Omental fat pad (tissue), 3 donors: ENCODE measurements at regions not wholly inside any gene's neighbourhood (a gene's known extent, or its start where the extent isn't known, plus 50 kb on each side); places are given as distances from the start of the nearest gene placed in this dataset.
"Not testable (repeated sequence)": the region's sequence is repeated elsewhere in the genome, so short reads cannot be mapped to it uniquely, and the experiment has no call there.

Source experiments
- ATAC-seq: fragments of 150-250 bp; one replicate; pipeline ENCODE4 v1.9.1; 2016; ENCODE audit warnings: mild to moderate bottlenecking, moderate library complexity; ENCODE audit not compliant: low FRiP score
- DNase-seq: peaks from one replicate; pipeline ENCODE4 v3.0.0-alpha.2; 2019; ENCODE audit warnings: low spot score
- TF ChIP-seq, protein P1 (sequence below), 3 donors: fragments of 450-650 bp; IDR thresholded peaks; one replicate each; pipeline ENCODE4 v1.5.1; 2016 to 2017; ENCODE audit warnings: antibody characterized with exemption in 3 of 3, mild to moderate bottlenecking in 3 of 3, moderate library complexity in 2 of 3

DNA sequence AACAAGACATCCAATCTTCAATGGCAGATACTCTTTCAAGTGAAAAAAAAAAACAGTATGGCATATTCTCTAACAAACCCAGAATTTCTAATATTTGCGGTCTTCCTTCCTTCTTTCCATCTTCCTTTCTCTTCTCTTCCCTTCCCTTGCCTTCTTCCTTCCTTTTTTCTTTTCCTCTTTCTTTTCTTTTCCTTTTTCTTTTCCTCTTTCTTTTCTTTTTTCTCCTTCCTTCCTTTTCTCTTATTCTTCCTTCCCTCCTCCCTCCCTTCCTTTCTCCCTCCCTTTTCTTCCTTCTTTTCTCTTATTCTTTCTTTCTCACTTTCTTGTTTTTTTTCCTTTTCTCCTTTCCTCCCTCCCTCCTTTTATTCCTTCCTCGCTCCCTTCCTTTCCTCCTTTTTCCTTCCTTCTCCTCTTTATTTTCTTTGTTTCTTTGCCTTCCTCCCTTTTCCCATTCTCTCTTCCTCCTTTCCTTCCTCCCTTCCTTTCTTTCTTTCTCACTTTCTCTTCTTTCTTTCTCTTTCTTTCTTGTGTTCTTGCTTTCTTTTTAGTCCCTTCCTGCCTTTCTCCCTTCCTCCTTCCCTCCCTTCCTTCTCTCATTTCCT, 209.0 kb downstream of the ZNF92 start:
- ATAC-seq, result not testable (repeated sequence)

DNA sequence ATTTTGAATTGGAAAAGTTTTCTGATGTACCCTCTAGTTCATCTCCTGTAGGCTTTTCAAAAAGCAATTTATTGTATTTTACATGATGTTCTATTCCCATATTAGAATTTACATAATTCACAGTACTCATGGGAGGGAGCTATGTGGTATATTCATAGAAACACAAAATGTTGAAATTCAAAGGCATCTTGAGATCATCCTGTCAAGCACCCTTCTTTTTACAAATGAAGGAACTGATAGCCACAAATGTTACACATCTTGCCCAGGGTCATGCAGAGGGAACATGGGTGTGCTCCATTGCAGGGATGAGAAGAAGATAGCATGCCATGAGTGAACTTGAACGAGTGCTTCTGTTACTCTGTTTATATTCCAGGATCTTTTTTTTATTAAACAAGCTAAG, 228.8 kb downstream of the ZNF92 start:
- not testable (repeated sequence) for ATAC-seq, DNase-seq

More for the DNA sequence above, 209.0 kb downstream of the ZNF92 start:
- not testable (repeated sequence) for DNase-seq

DNA sequence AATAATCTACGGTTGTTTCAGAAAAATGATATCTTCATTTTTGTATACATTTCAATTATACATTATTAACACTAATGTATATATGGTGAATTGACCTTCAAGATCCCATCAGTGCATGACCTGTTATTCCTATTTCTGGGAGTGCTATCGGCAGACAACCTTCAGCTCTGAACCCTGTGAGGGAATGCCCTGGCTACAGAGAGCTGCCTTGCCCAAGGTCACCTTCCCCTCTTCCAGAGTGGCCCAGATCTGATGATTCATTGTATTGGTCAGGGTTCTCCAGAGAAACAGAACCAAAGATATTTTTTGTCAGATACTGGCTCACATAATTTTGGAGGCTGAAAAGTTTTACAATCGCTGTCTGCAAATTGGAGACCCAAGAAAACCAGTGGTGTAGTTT, 235.5 kb downstream of the ZNF92 start:
- DNase-seq, result no peak
- no peak for ATAC-seq
- TF ChIP-seq, protein P1, sequence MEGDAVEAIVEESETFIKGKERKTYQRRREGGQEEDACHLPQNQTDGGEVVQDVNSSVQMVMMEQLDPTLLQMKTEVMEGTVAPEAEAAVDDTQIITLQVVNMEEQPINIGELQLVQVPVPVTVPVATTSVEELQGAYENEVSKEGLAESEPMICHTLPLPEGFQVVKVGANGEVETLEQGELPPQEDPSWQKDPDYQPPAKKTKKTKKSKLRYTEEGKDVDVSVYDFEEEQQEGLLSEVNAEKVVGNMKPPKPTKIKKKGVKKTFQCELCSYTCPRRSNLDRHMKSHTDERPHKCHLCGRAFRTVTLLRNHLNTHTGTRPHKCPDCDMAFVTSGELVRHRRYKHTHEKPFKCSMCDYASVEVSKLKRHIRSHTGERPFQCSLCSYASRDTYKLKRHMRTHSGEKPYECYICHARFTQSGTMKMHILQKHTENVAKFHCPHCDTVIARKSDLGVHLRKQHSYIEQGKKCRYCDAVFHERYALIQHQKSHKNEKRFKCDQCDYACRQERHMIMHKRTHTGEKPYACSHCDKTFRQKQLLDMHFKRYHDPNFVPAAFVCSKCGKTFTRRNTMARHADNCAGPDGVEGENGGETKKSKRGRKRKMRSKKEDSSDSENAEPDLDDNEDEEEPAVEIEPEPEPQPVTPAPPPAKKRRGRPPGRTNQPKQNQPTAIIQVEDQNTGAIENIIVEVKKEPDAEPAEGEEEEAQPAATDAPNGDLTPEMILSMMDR (IDR thresholded peaks at IDR 0.05), result no peak

DNA sequence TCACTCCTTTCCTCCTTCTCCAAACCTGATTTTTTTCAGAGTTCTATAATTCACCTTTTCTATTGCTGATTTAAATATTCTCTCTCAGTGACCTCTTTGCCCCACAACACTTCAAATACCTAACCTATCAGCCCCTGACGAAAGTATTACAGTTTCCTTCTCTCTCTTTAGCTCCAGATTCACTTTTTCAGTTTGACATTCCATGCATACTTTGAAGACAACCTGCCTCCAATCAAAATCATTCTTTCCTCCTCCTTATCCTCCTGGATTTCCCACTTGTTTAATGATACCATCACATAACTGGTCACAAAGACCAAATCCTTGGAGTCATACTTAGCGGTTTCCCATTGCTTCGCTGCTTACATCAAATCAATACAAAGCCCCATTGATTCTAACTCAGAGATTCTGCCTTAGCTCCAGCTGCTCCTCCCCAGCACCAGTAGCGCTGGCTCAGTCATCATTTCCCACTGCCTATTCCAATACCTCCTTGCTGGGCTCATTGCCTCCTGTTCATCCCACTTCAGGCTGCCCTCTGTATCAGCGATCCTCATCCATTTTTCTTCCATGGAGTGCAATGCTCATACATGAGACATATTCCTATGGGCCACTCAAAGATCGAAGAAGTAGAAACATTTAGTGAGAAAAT, 240.1 kb downstream of the ZNF92 start:
- DNase-seq, ATAC-seq: not testable (repeated sequence)

DNA sequence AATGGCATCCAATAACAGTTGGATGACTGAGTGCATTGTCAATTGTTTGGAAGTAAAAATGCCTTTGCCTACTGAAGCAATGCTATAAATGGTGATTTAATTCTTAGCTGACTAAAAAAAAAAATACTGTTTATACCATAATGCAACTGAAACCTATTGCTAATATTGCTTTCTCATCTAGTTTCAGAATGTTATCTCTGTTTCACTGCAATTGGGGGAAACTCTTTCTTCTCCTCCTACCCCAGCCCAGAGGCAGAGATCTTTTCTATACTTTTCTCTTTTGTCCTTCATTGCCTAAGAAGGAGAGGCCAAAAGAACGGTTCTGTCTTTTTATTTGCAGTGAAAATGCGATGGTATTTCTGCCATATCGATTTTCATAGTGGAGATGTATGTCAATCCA, 242.5 kb downstream of the ZNF92 start:
- ATAC-seq, DNase-seq: not testable (repeated sequence)

DNA sequence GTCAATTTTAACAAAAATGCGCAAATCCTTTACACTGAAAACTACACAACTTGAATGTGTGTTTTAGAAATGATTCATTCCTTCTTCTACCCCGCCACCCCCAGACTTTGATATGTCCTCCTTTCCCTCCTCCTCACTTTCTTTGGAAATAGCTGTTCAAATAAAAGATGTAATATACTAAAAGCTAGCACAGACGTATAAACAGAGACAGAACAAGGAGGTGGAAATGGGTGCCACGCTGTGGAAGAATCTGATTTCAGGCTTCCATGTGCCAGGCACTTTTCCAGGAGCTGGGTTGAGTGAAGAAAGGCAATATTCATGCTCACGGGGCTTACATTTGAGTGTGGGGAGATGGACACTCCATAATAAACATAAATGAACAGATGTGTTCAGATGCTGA, 246.6 kb downstream of the ZNF92 start:
- ATAC-seq, DNase-seq: not testable (repeated sequence)

DNA sequence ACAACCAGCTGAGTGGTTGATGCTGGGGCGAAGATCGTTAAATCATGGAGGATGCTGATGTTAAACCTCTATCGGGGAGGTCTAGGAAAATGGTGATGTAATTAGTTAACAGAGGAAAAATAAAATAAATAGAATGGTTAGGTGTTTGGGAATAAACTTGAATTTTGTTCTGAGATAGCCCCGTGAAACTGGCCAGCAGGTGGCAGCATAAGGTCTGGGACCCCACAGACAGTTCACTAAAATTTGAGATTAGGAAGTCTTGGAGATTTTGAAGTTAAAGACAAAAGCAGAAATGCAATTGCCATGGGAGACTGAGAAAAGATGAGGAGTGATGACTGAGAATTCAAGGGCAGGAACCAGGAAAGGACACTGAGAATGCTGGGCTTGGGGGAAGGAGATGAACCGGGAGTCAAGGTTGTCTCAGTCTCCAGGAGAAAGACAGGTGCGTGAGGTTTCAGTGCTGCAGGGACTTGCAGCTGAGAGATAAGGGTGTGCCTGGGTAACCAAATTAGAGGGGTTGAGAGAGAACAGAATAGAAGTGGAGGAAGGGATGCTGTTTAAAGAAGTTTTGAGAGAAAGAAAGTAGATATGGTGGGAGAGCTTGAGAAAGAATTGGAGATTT, 248.0 kb downstream of the ZNF92 start:
- not testable (repeated sequence) for ATAC-seq
- peak; percentile 35 for DNase-seq

DNA sequence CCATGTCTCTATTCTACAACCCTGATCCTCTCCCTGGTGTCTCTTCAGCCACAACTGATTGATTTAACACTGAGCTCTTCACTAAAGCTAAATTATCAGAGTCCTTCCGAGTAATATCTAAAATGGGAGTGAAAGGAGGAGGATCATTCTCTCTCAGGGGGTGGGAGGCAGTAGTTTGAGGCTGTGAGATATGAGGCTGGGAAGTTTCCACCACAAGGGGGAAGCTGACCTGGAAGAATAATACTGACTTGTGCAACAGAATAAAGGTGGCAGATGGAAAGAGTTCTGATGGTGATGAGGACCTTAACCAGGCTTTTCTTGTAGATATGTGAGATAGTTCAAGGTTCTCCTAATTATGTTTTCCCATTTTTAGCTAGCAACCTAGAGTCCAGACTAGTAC, 241.6 kb upstream of the VKORC1L1 start:
- ATAC-seq, result not testable (repeated sequence)

DNA sequence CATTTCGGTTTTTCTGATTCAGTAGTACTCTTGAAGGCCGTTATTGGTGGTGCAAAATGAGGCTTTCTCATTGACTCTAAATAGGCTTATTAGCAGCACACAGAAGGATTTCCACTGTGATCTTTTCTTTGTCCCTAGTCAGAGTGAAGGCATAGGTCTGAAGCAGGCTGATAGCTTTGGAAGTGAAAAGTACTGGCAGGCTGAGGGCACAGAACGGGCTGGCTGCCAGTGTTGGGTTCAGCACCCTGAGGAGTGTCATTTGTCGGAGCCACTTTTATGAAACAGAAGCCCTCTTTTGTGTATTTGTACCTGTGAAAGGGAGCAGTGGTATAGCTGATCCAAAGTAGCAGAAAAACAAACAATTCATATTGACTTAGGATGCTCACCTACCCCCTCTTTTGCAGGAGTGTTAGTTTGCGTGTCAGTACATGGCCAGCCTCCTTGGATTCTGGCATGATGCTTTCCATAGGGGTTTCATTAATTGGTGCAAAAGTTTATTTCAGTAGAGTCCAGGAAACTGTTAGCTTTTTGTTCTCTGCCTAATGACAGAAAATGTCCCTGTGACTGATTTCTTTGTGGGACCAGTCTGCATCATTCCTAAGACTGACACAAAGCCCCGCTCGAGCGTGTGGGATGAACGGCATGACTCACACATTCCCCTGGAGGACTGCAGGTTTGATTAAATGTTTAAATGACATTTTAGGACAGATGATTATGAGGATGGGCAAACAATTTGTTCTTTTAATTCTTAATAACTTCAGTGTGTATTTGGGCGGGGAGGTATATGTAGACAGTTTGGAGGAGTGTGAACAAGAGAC, 239.1 kb upstream of the VKORC1L1 start:
- not testable (repeated sequence) for ATAC-seq

More for the DNA sequence above, 241.6 kb upstream of the VKORC1L1 start:
- DNase-seq, result not testable (repeated sequence)

DNA sequence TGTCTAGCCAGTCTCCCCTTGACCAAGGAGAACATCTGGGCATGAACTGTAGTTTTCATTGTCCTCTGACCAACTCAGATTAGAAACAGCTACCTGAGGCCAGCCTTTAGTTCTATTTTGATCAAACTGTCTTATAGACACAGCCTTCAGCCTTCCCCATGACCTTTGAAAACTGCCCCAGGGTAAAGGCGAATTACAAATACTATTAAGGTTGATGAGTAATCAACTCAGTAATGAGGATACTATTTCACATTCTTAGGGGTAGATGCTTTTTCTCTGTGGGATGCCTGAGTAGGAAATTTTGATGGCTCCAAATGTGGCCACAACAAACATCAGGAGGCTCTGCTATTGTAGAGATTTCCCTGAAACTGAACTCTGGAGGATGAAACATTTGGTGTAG, 234.0 kb upstream of the VKORC1L1 start:
- ATAC-seq, DNase-seq: not testable (repeated sequence)

More for the DNA sequence above, 239.1 kb upstream of the VKORC1L1 start:
- not testable (repeated sequence) for DNase-seq

DNA sequence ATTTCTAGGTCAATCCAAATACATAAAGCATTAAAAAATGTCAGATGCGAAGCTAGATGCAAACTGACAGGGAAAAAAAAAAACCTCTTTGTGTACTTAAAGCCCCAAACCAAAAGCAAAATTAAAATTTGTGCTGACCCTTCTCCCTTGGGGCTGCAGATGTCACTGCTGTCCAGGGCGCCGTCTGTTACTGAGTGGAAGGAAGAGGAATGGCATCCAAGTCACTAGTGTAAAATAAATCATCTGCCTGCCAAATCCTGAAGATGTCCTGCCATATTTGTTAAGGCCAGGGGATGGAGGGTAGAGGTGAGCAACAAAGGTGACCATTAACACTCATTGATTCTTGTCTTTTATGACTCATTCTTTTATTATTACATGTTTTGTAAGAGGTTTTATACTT, 233.2 kb upstream of the VKORC1L1 start:
- not testable (repeated sequence) for ATAC-seq, DNase-seq

DNA sequence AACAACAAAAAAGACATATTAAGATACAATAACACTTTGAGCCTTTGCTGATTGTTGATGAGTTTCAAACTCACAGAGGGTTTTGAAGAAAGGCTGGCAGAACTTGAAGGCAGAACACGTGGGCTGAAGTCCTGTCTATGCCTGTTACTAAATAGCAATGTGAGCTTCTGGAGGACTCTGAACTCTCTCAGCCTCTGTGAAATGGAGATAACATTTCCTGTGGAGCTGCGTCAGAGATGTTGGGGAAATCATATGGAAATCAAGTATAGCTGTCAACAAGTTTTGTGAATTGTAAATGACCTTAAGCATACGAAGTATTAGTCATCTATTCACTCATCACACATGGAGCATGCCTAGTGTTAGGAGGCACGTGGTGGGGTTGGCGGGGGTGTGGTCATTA, 229.4 kb upstream of the VKORC1L1 start:
- ATAC-seq, DNase-seq: not testable (repeated sequence)

DNA sequence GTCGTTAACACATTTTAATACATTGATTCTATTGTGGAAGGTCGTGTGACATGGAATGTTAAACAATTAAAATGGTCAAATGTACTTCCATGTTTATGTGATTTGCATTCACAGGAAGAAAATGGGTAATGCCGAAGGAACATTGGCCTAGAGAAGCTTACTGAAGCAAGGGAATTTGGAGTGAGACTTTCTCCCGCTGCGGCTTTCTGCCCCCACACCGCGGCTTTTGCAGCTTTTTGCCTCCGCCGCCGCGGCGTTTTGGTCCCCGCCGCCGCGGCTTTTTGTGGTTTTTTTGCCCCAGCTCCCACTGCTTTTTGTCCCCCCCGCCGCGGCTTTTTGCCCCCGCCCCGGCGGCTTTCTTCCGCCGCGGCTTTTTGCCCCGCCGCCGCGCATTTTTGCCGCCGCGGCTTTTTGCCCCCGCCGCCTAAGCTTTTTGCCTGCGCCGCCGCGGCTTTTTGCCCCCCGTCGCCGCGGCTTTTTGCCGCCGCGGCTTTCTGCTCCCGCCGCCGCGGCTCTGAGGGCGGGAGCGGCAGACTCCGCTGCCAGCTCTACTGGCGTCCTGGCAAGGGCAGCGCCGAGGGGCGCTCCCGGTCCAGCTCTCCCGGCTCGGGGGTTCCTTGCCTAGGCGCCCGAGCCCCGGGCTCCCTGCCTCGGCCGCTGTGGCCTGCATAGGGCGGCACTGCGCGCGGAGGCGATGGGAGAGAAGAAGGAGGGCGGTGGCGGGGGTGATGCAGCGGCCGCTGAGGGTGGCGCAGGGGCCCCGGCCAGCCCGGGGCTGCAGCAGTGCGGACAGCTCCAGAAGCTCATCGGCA, 225.5 kb upstream of the VKORC1L1 start:
- DNase-seq, ATAC-seq: not testable (repeated sequence)

DNA sequence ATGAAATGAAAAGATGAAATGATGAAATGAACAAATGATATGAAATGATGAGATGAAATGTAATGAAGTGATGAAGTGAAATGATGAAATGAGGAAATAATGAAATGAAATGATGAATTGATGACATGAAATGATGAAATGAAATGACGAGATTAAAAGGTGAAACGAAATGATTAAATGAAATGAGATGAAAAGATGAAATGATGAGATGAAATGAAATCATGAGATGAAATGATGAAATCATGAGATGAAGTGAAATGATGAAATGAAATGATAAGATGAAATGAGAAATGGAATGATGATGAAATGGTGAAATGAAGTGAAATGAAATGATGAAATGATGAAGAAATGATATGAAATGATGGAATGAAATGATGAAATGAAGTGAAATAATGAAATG, 221.7 kb upstream of the VKORC1L1 start:
- DNase-seq, ATAC-seq: not testable (repeated sequence)

DNA sequence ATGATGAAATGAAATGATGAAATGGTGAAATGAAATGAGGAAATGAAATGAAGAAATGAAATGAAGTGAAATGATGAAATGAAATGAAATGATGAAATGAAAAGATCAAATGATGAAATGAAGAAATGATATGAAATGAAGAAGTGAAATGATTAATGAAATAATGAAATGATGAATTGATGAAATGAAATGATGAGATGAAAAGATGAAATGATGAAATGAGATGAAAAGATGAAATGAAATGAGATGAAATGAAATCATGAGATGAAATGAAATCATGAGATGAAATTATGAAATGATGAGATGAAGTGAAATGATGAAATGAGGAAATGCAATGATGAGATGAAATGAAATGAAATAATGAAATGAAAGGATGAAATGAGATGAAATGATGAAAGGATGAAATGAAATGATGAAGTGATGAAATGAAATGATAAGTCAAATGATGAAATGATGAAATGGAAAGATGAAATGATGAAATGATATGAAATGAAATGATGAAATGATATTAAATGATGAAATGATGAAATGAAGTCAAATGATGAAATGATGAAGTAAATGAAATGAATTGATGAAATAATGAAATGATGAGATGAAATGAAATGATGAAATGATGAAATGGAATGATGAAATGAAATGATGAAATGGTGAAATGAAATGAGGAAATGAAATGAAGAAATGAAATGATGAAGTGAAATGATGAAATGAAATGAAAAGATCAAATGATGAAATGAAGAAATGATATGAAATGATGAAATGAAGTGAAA, 220.9 kb upstream of the VKORC1L1 start:
- not testable (repeated sequence) for ATAC-seq, DNase-seq

DNA sequence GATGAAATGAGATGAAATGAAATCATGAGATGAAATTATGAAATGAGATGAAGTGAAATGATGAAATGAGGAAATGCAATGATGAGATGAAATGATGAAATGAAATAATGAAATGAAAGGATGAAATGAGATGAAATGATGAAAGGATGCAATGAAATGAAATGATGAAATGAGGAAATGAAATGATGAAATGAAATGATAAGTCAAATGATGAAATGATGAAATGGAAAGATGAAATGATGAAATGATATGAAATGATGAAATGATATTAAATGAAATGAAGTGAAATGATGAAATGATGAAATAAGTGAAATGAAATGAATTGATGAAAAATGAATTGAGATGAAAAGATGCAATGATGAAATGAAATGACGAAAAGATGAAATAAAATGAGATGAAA, 220.2 kb upstream of the VKORC1L1 start:
- not testable (repeated sequence) for ATAC-seq

More for the DNA sequence above, 220.2 kb upstream of the VKORC1L1 start:
- not testable (repeated sequence) for DNase-seq
